Posterior vena cava (tissue), 2 donors: ENCODE measurements at regions not wholly inside any gene's neighbourhood (a gene's known extent, or its start where the extent isn't known, plus 50 kb on each side); places are given as distances from the start of the nearest gene placed in this dataset.
A peak's percentile ranks its signal among the peaks of the same experiment; 100 is the strongest.

Source experiments
- DNase-seq: peaks from one replicate; pipeline ENCODE4 v3.0.0-alpha.2; 2020; ENCODE audit warnings: low spot score
- intact Hi-C, 2 donors: fragments of 100-400 bp; cut with DNase I; formaldehyde crosslinking; loops; one replicate each; pipeline versions ENCODE4 v1.14.1 to v1.14.2; 2022 to 2023
- donor health status: DM: yes; HTN: yes; CAD: no.
- donor health status: DM: yes; HTN: yes; CAD: no.

DNA sequence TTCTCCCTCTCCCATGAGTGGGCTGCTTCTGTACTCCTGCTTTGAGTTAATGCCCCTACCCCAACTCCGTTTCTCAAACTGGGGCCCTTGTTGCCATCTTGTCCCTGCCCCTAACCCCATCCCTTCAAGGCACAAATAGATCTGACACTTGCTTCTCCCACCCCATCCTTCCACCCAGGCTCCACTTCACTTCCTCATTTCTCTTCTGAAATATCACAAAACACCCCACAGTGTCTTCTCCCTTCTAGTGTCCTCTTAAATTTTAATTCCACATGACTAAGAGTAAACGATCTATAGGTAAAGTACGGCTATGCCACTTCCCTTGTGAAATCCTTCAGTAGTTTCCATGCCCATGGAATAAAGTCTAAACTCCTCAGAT lies 571.6 kb upstream of the NOX3 start:
- no peak for DNase-seq
- intact Hi-C loops = no loop called here

DNA sequence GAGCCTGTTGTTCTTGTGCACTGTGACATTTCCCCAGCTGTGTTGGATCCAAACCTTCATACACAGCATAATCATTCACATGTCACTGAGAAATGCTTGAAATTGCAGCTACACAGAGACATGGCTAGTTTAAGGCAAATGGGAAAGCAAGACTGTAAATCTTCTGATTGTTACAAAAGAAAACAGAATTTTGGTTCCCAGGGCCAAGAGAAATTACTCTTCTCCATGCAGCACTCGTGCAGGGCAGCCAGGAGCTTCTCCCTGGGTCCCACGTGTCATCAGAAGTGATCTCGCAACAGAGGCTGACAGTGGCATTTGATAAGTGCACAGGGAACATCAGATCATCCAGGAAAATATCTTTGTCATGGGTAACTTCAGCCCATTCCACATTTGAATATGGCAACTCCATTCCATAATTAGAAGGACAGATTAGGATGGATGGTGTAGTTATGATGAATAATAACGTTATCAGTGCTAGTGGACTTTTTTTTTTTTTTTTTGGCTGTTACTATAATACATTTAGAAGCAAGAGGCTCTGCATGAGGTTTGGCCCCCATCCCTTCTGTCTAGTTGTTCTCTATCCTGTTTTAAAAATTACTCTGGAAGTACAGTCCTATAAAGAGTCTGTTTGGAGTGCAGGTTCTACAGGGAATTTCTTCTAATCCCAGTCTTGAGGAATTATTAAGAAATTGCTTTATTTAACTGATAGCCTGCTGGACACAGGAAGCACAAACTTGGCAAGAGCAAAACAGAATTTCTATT lies 571.0 kb upstream of the NOX3 start:
- intact Hi-C loops = no loop called here

DNA sequence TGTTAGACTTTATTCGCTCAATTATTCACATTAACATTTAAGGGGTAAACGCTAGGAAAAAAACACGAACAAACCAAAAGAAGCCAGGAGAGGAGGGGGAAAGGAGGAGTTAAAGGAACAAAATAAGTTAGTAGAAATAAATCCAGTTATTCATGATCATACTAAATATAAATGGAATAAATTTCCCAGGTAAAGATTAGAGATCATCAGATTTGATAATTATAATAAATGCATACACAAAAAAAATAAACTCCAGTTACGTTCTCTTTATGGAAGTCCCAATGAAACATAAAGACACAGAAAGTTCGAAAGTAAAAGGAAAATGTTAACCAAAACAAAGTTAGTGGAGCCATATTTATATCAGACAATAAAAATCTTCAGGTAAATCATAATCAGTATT lies 568.7 kb upstream of the NOX3 start:
- no peak for DNase-seq
- intact Hi-C loops = no loop called here

More for the DNA sequence above, 571.0 kb upstream of the NOX3 start:
- DNase-seq = peak; percentile 86

DNA sequence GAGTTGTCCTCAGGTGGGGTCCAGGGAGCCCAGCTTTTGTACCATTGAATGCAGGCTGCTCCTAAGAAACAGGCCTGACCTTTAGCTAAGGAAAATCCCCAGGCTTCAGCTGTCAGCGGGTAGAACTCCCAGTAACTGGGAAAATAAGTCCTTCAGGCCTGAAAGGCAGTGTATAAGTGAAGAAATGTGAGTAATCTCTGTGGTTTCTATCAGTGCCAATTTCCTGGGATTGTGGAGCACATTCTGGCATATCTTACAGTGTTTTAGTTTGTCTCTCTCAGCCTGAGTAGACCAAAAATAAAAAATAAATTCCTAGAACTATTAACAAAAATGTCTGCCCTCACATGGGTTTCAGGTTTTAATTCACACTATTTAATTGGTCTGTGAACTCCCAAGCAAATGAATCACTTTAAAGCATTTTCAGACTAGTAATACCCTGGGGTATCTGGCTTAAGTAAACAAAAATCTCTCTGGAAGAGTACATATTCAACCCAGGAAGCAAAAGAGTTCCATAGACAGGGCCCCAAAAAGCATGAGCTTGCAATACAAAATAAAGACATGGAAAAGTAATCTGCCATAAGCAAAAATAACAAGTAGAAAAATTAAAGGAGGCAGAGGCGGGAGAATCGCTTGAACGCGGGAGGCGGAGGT lies 566.2 kb upstream of the NOX3 start:
- DNase-seq = no peak
- intact Hi-C loops = no loop called here

DNA sequence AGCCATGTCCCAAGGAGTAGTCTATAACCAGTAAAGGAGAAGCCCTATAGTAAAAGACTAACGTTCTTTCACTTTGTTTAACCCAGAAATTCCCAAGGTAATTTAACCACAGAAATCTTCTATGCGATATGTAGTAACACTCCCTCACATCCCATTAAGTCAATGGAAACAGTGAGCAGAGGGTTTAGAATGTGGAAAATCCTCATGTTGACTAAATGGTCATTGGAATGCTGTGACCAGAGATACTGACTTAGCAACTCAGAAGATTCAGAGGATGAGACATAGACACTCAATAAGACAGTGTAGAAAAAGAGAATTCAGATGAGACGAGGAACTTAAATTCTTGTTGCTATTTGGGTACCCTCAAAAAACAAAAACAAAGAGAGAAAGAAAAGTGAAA lies 562.2 kb upstream of the NOX3 start:
- no peak for DNase-seq
- intact Hi-C loops = no loop called here

DNA sequence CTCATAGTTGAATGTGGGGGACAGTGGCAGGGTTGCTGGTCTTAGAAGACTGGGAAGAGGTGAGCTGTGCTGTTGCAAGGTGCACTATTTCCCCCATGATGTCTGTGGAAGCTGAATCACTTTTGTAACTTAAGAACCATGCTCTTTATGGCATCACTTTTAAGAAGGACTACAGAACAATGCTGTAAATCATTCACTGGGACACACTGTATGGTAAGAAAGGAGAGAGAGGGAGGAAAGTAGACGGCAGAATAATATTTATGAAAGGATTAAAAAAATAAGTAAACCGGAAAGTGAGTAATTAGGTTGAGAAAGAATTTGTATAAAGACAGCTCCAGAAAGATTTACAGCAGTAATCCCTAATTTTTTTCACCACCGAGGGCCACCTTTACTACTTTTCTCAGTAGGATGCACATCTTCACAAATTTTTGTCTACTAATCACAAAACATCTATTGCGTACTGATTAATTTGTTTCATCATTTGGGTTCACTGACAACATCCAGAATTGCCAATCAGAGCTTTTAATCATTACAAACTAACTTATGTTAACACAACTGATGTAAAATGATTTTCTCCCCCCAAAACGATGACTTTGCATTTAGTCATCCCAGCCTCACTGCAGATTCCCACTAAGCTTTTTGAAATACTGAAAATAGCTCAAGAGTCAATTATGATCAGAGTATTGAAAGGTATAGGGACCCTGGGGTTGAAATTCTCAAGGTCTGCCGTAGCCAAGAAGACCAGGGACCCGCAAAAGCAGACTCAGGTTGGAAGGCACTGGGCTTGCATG lies 560.7 kb upstream of the NOX3 start:
- DNase-seq = no peak
- intact Hi-C loops = no loop called here

DNA sequence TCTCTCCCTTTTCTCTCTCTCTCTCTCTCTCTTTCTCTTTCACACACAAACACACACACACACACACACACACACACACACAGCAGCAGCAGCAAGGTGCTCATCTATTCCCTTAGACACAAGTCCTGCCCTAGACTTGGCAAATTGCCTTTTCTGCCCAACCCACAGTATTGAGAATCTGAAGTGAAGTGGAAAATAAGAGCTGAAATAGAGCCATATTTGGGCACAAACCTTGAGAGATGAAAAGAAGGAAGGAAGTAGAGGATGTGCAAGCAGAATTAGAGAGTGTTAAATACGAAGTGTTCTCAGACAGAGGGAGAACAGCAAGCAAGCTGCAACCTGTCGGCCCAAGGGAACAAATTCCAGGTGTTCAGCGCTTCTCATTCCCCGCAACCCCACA lies 557.5 kb upstream of the NOX3 start:
- intact Hi-C loops = no loop called here
- no peak for DNase-seq

DNA sequence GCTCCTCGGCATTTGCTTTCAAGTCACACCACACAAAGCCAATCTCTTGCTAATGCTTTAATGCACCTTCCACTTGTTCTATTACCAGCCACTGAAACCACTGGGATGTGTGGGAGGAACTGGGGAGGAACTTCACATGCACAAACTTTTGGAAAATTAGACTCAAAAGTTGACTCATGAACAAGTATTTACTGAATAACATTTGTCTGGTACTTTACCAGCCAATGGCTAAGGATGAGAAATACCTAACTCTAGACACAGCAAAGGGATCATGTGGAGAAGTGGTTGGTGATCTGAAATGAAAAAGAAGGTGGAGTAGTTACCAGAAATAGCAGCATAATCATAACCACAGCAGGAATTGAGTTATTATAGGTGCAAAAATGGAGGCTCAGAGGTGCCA lies 554.0 kb upstream of the NOX3 start:
- intact Hi-C loops = no loop called here

DNA sequence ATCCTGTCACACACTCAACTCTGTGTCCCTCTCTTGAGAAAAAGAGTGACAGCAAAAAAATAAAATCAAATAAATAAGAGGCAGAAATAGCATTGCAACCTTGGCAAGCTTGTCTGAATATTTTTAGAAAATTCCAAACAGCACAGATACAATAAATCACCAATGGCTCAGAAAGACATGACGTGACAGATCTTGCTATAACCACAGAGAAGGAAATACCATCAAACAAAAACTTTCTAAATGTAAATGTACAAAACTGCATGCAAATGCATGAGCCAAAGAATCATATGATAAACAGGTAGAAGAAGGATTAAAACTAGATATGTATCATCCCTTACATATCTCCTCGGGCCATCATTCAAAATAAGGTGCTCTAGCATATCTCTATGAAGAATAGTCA lies 549.2 kb upstream of the NOX3 start:
- DNase-seq = no peak

More for the DNA sequence above, 554.0 kb upstream of the NOX3 start:
- DNase-seq = no peak

DNA sequence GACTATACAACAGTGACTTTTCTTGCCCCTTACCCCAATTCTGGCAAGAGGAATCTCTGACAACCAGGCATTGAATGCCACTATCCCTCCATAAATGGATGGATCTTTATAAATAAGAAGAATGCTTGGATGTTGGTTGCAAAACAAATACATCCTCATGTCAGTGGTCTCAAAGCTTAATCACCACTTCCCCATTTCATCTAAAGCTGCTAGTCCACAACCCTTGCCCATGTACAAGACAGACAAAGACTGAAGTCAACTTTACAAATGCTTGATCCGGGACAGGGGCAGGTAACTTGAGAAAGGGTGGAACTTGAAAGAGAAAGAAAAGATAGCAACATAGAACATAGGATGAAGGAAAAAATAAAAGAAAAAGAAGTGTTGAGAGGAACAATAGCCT lies 540.5 kb upstream of the NOX3 start:
- intact Hi-C loops = no loop called here
- DNase-seq = no peak

More for the DNA sequence above, 549.2 kb upstream of the NOX3 start:
- intact Hi-C loops = no loop called here

DNA sequence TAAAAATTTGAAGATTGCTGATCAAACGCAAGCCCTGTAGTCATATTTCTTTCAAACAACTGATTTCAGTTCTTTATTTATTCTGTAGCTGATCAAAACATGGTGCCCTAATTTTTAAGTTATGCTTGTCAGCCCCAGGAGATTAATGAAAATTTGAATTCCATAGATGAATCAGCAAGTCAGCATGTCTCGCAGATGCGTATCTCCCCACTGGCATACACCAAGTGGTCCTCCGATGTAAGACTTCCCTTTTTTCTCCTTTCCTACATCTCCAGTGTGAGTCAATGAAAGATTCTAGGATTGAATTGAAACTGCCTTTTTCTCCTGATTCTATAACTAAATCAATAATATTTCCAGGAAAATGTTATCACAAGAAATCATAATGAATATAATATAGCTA lies 539.6 kb upstream of the NOX3 start:
- intact Hi-C loops = no loop called here
- DNase-seq = no peak

DNA sequence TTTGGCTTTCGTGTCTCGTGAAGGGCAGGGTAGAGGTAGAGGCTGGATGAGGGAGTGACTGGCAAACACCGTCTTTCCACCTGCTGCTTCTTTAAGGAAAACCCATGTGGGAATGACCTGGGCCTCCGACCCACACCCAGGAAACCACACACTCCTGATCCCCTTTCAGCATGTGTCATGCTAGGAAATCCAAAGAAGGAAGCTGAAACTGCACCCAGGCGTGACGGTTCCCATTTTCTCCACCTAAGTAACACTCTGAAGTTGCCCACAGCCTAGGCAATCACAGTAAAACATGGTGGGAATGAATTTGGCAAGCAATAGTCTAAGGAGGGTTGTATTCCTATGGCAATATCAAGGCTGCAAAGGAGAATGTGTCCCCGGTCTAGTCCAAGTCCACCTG lies 538.4 kb upstream of the NOX3 start:
- intact Hi-C loops = no loop called here
- DNase-seq = no peak

DNA sequence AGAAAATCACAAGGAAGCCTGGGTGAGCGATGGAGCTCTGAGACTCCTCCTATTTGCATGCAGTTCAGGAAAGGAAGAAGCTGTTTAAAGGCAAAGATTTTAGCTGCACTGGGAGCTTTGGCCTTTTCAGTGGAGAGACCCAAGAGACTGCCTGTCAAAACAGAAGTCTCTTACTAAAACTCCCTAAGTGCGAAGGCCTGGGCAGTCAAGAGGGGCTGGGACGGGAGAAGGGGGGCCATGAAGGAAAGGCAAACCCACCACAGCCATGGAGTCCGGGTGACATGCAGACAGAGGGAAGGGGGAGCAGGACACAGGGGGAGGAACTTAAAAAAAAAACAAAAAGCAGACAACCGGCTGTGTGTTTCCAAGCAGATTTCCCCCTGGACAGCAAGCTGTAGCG lies 537.6 kb upstream of the NOX3 start:
- DNase-seq = no peak
- intact Hi-C loops = no loop called here

DNA sequence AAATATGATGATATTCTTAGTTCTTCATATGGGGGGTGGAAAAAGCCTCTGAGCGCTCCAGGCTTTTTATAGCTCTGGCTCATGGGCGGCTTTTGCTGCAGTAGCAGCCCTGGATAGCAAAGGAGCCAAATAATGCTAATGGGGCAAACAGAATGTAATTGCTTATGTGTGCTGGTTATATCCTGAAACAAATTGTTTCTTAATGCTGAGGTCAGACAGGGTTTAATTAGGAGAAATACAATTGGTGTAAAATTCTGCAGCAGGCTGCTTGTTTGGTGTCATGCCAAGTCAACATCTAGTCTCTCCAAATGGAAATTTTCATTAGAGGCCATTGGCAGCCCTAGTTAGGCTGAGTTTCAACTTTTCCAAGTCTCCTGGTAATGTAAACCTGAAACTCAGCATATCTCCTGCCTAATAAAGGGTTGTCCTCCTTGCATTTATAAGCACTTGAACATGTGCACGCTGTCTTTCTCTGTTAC lies 530.1 kb upstream of the NOX3 start:
- intact Hi-C loops = no loop called here
- DNase-seq = no peak

DNA sequence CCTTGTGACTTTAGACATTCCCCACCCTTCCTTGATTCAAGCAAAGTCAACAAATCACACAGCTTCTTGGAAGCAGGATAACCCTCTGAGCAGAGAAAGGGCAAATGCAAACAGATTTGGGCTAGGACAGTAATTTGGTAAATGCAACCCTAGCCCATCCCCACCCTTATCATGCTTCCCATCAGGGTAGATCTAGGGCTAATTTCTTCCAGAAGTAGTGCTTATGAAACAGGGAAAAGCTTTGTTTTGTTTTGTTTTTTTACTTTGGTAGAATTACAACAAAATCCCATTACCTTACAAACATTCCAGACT lies 525.1 kb upstream of the NOX3 start:
- no peak for DNase-seq
- intact Hi-C loops = no loop called here

DNA sequence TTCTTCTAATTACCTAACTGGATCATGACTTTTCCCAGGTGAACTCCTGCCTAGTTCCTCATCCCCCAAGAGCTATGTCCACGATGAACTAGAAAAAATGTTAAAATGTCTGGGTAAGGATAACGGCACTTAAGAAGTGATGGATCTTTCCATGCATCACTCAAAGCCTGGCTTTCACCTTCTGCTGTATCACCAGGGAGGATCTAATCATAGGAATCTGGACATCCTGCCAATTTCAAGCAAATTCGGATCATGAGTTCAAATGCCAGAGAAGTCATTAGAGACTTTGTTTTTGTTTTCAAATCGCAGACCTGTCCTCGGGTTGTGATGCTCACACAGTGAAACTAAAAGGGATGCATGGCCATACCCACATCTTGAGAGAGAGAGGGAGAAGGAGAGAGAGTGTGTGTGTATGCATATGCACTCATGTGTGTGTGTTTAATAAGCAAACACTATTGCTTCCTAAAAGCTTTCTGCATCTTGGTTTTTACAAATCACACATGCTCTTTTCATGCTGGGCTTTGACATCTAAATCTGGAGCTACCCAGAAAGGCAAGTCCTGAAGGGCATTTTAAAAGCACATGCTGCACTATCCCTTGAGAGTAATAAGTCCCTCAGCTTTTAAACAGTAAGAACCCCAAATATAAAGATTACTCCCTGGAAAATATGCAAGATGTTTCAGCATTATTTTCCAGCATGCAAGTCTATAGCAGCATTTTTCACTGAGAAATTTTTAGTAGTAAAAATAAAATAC lies 524.6 kb upstream of the NOX3 start:
- intact Hi-C loops = no loop called here

DNA sequence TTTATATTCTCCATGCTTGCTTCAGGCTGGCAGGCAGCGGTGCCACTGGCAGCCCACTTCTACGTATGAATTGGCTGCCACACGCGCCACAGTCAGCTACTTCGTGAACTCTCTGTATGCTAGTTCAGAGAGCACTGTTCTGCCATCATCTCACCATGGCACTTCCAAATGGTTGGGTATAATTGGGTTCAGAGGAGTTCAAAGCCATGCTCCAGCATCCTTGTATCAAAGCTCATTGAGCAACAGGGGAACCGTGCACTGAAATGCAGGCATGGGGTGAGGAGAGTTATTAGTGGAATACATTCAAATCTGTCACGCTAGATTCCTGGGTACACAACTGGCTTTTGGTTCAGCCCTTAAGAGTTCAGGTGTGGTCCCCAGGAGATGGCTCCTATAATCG lies 519.9 kb upstream of the NOX3 start:
- intact Hi-C loops = no loop called here
- DNase-seq = no peak

More for the DNA sequence above, 524.6 kb upstream of the NOX3 start:
- no peak for DNase-seq

DNA sequence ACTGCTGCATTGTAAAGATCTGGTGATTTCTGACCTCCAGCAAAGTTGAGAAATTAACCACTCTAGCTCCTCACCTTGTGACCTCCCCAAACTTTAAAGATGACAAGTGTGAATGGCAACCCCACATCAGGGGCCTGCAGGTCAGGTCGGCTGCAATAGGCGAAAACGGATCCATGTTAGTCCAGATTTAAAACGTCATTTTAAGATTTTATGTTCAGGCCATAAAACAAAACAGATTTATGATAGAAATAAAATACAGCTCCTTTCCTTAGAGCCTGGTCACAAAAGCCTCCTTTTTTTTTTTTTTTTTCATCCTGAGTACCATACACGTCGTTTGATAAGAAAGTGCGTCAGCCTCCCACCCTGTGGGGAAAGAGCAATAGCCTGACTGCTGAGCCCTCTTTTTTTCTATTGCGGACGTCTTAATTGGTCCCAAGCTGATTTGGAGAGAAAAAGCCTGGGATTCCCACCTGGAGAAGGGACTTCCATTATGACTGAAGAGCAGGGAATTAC lies 519.2 kb upstream of the NOX3 start:
- intact Hi-C loops = no loop called here
- DNase-seq = no peak

DNA sequence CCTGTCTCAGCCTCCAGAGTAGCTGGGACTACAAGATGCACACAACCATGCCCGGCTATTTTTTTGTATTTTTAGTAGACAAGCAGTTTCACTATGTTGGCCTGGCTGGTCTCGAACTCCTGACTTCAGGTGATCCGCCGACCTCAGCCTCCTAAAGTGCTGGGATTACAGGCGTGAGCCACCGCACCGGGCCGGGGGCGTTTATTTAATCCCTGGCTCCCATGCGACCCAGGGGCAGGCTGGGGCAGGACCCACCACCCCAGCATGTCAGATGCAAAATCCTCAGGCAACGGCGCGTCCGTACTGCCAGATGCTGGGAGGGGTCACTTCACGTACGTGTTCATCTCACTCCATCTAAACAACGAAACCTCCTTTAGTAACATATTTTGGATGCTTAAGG lies 518.7 kb upstream of the NOX3 start:
- DNase-seq = no peak
- intact Hi-C loops = no loop called here
